ENCODE measurements at regions not wholly inside any gene's neighbourhood (a gene's known extent, or its start where the extent isn't known, plus 50 kb on each side); places are given as distances from the start of the nearest gene placed in this dataset.

DNA sequence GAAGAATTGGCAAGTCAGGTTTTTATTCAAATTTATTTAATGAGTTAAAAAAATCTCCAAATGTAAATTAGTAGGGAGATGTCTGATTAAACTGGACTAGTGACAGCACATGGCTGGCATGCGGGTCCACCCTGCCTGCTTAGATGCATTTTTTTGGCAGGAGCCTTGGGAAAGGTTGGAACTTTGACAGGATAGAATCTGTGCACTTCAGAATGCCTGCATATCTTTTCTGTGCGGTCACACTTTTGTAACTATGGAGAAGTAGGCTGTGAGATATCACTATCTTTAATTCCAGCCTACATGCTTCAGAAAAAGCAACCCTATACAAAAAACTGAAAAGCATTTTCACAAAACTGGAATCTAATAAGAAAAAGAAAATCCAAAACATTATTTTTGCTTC lies 317.8 kb downstream of the MBD2 start:
- Histone ChIP-seq H3K4me1 (ENCODE audit: control insufficient read depth, insufficient read depth, low read length) (no peaks in the 10 kb centered on the region), H2BK15ac (ENCODE audit: low read depth, low read length) (no peak overlapping the region), H2BK5ac (ENCODE audit: low read depth, low read length, poor library complexity, severe bottlenecking) (no peak overlapping the region), H3K4ac (ENCODE audit: low read depth, low read length) (no peak overlapping the region), H4K20me1 (ENCODE audit: insufficient read depth, low read length) (no peaks in the 10 kb centered on the region), H4K91ac (ENCODE audit: insufficient read depth, low read depth, low read length) (no peak overlapping the region), H4K5ac (ENCODE audit: low read depth, low read length) (no peak overlapping the region), H3K79me1 (ENCODE audit: low read depth in 1 of 2, low read length in 2 of 2) (no peaks in the 10 kb centered on the region), H2AFZ (replicated peaks; ENCODE audit: low read length, poor library complexity) (no peak overlapping the region), H3K4me2 (ENCODE audit: low read depth, low read length) (no peak overlapping the region), H3K23ac (ENCODE audit: low read depth, low read length) (no peak overlapping the region), H2BK20ac (ENCODE audit: low read depth, low read length) (no peak overlapping the region), H2AK9ac (replicated peaks; ENCODE audit: low read depth, low read length, poor library complexity) (no peak overlapping the region), H3K9ac (ENCODE audit: low read depth, low read length) (no peak overlapping the region), H3K27ac (ENCODE audit: insufficient read depth, low read length) (no peak overlapping the region), H3K36me3 (ENCODE audit: control insufficient read depth, insufficient read depth, low read length) (no peaks in the 10 kb centered on the region), H3K27me3 (ENCODE audit: control insufficient read depth, insufficient read depth, low read length) (no peaks in the 10 kb centered on the region), H3K18ac (ENCODE audit: low read depth, low read length) (no peak overlapping the region), H4K8ac (ENCODE audit: low read depth in 2 of 2, low read length in 2 of 2) (no peak overlapping the region), H2AK5ac (ENCODE audit: low read depth, low read length) (no peak overlapping the region), H3K4me3 (ENCODE audit: insufficient read depth, low read depth, low read length) (no peak overlapping the region), H2BK120ac (ENCODE audit: low read depth, low read length) (no peak overlapping the region), H3K56ac (ENCODE audit: extremely low read depth, insufficient read depth, low read length) (no peak overlapping the region), H3K14ac (replicated peaks; ENCODE audit: low read depth, low read length) (no peak overlapping the region), H3K9me1 (ENCODE audit: insufficient read depth, low read length) (no peaks in the 10 kb centered on the region), H3K9me3 (ENCODE audit: control insufficient read depth, insufficient read depth, low read length) (peaks cover 9% of the 10 kb centered on the region)
- POLR2A ChIA-PET (ENCODE audit: unreplicated experiment) = no interaction called here
- TF ChIP-seq MXI1 (IDR thresholded peaks at IDR 0.05; ENCODE audit: borderline replicate concordance, low read depth, low read length) = no peak
- TF ChIP-seq, protein P1, sequence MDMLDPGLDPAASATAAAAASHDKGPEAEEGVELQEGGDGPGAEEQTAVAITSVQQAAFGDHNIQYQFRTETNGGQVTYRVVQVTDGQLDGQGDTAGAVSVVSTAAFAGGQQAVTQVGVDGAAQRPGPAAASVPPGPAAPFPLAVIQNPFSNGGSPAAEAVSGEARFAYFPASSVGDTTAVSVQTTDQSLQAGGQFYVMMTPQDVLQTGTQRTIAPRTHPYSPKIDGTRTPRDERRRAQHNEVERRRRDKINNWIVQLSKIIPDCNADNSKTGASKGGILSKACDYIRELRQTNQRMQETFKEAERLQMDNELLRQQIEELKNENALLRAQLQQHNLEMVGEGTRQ (IDR thresholded peaks at IDR 0.05; ENCODE audit: low read depth, low read length) = no peak
- TF ChIP-seq CHD1 (IDR thresholded peaks at IDR 0.05; ENCODE audit: low read depth, low read length) = no peak
- no peak for TF ChIP-seq RFX5 (IDR thresholded peaks at IDR 0.05; ENCODE audit: low read depth, low read length)
- no peak for TF ChIP-seq MAFK (IDR thresholded peaks at IDR 0.05; ENCODE audit: low read depth, low read length)
- TF ChIP-seq POLR2A (IDR thresholded peaks at IDR 0.05; ENCODE audit: low read depth, low read length) = no peak
- TF ChIP-seq MAZ (IDR thresholded peaks at IDR 0.05; ENCODE audit: borderline replicate concordance, low read depth, low read length) = no peak
- in situ Hi-C loops (cut with MboI; ENCODE audit: low sequenced_read_pairs) = no loop called here
- DNase-seq = no peak
- WGBS, 2 experiments (ENCODE audit: extremely low coverage in 2 of 2, insufficient read length in 1 of 2) = 60% methylated on average over 1 of the region's 2 CpGs; no CpG with 5 or more reads in 1 of the 2 experiments
- dilution Hi-C loops (cut with HindIII; ENCODE audit: low sequenced_read_pairs, unreplicated experiment) = no loop called here
- CTCF ChIA-PET = no interaction called here
- BruUV-seq (replicated peaks) = no TSS peak
- intact Hi-C loops (cut with micrococcal nuclease) = no loop called here
- ATAC-seq (ENCODE audit: low read depth) = no peak

Data from IMR-90 (cell line).